ENCODE measurements at regions not wholly inside any gene's neighbourhood (a gene's known extent, or its start where the extent isn't known, plus 50 kb on each side); places are given as distances from the start of the nearest gene placed in this dataset.
A peak's percentile ranks its signal among the peaks of the same experiment; 100 is the strongest.

DNA sequence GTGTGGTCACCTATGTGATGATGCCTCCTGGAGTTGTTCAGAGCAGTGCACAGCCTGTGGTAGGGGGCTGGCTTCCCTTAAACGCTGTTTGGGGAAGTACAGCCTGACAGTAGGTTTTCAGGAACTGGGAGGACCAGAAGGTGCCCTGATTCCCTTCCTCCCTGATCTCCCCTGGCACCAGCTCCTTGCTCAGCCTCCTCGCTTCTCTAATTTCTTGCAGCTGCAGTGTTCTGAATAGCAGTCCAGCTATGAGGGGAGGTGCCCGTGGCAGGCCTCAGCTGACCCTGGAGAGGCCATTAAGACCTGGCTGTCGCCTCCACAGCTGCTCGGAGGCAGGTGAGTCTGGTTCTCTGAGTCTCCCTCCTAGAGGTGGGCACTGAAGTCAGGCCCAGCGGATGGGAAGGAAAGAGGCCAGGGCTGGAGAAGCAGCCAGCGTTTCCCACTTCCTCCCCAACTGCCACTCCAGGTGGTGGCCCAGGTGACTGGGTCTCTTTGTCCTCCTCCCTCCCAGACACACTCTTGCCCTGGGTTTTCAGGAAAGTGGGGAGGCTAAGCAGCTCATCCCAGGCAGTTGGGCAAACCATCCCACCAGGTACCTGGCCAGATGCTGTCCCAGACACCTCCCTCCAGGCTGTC, 52.0 kb upstream of the RPL11 start:
- no peak overlapping the region for H3K4me3 ChIP-seq
- in situ Hi-C loops (cut with MboI; ENCODE audit: low pct_unique_long_range_greater_than_20kb in 2 of 9, low sequenced_read_pairs in 9 of 9, unreplicated experiment in 9 of 9) = loop anchor here (5.0 to 10.0 kb wide), 4 partner anchors 87 to 97 kb away; no protein-coding TSS in a partner anchor
- no peak overlapping the region for H3K27ac ChIP-seq
- 0 to 87% (median 40%) methylated on average over 1 to 3 of the region's 7 CpGs; no CpG with 5 or more reads in 2 of the 10 experiments for WGBS, 10 experiments
- ATAC-seq (replicated peaks in 6 of 8) = no peak
- peaks cover 7 to 17% of the 10 kb centered on the region in 2 donors for H3K4me1 ChIP-seq (replicated peaks in 1 of 2)

DNA sequence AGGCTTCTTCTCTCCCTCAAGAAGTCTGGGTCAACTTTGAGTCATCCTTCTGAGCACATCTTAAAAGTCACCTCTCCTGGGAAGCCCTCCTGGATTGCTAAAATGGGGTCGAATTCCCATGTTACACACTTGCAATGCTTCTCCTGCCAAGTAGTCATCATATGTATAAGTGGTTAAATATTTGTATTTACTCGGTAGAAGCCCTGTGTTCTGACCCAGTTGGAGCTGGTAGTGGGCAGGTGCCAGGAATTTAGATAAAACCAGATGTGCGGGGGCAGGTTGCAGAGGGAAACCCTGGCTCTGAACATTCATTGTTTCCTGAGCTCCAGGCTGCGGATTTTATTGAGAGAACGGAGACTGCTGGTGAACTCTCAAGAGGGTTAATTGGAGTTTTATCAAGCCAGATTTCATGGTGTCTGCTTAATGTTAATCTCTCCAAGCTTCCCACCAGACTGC, 52.8 kb upstream of the RPL11 start:
- 0 to 81% (median 57%) methylated on average over 1 to 5 of the region's 5 CpGs; no CpG with 5 or more reads in 1 of the 10 experiments for WGBS, 10 experiments
- H3K4me1 ChIP-seq (replicated peaks in 1 of 2) = peaks cover 7 to 17% of the 10 kb centered on the region in 2 donors
- H3K4me3 ChIP-seq = no peak overlapping the region
- in situ Hi-C loops (cut with MboI; ENCODE audit: low pct_unique_long_range_greater_than_20kb in 2 of 9, low sequenced_read_pairs in 9 of 9, unreplicated experiment in 9 of 9) = loop anchor here in 7 of 9 experiments (5.0 to 10.0 kb wide), 4 partner anchors 87 to 97 kb away; no protein-coding TSS in a partner anchor
- no peak overlapping the region for H3K27ac ChIP-seq
- no peak for ATAC-seq (replicated peaks in 6 of 8)

GRCh38 chr1:23638188-23638619, 53.4 kb upstream of the RPL11 start:
- WGBS, 10 experiments = 20 to 100% (median 60%) methylated on average over 1 to 2 of the region's 4 CpGs; no CpG with 5 or more reads in 5 of the 10 experiments
- ATAC-seq (replicated peaks in 6 of 8) = peak in 5 of 8 experiments; percentile 25 to 87 (median 76)
- H3K4me3 ChIP-seq = no peak overlapping the region
- peak overlapping the region; percentile 2 to 42 for H3K27ac ChIP-seq
- H3K4me1 ChIP-seq (replicated peaks in 1 of 2) = peaks cover 7 to 17% of the 10 kb centered on the region in 2 donors
- in situ Hi-C loops (cut with MboI; ENCODE audit: low pct_unique_long_range_greater_than_20kb in 2 of 9, low sequenced_read_pairs in 9 of 9, unreplicated experiment in 9 of 9) = loop anchor here in 7 of 9 experiments (5.0 to 10.0 kb wide), 4 partner anchors 86 to 96 kb away; no protein-coding TSS in a partner anchor

GRCh38 chr1:23636009-23636408, 55.6 kb upstream of the RPL11 start:
- in situ Hi-C loops (cut with MboI; ENCODE audit: low pct_unique_long_range_greater_than_20kb in 2 of 9, low sequenced_read_pairs in 9 of 9, unreplicated experiment in 9 of 9) = loop anchor here in 7 of 9 experiments (5.0 to 10.0 kb wide), 4 partner anchors 84 to 94 kb away; no protein-coding TSS in a partner anchor
- peaks cover 7 to 17% of the 10 kb centered on the region in 2 donors for H3K4me1 ChIP-seq (replicated peaks in 1 of 2)
- WGBS, 10 experiments = 83 to 100% (median 95%) methylated on average over 1 to 7 of the region's 7 CpGs; no CpG with 5 or more reads in 2 of the 10 experiments
- H3K27ac ChIP-seq = no peak overlapping the region
- ATAC-seq (replicated peaks in 6 of 8) = no peak
- H3K4me3 ChIP-seq = no peak overlapping the region

GRCh38 chr1:23634840-23635651, 56.6 kb upstream of the RPL11 start:
- WGBS, 10 experiments = 1 to 75% (median 50%) methylated on average over 1 to 15 of the region's 17 CpGs
- in situ Hi-C loops (cut with MboI; ENCODE audit: low pct_unique_long_range_greater_than_20kb in 2 of 9, low sequenced_read_pairs in 9 of 9, unreplicated experiment in 9 of 9) = loop anchor here in 7 of 9 experiments (5.0 to 10.0 kb wide), 4 partner anchors 83 to 93 kb away; no protein-coding TSS in a partner anchor
- no peak overlapping the region for H3K27ac ChIP-seq
- peaks cover 7 to 17% of the 10 kb centered on the region in 2 donors for H3K4me1 ChIP-seq (replicated peaks in 1 of 2)
- H3K4me3 ChIP-seq = no peak overlapping the region
- ATAC-seq (replicated peaks in 6 of 8) = peak; percentile 12 to 90 (median 52)

GRCh38 chr1:23634518-23634839, 57.1 kb upstream of the RPL11 start:
- WGBS, 10 experiments = 67 to 90% methylated on average over 1 to 2 of the region's 2 CpGs; no CpG with 5 or more reads in 8 of the 10 experiments
- Histone ChIP-seq H3K4me1 (replicated peaks in 1 of 2) (peaks cover 7 to 17% of the 10 kb centered on the region in 2 donors), H3K4me3 (no peak overlapping the region), H3K27ac (no peak overlapping the region)
- ATAC-seq (replicated peaks in 6 of 8) = no peak
- in situ Hi-C loops (cut with MboI; ENCODE audit: low pct_unique_long_range_greater_than_20kb in 2 of 9, low sequenced_read_pairs in 9 of 9, unreplicated experiment in 9 of 9) = loop anchor here in 2 of 9 experiments (10.0 kb wide), 1 partner anchor 90 kb away; no protein-coding TSS in a partner anchor

DNA sequence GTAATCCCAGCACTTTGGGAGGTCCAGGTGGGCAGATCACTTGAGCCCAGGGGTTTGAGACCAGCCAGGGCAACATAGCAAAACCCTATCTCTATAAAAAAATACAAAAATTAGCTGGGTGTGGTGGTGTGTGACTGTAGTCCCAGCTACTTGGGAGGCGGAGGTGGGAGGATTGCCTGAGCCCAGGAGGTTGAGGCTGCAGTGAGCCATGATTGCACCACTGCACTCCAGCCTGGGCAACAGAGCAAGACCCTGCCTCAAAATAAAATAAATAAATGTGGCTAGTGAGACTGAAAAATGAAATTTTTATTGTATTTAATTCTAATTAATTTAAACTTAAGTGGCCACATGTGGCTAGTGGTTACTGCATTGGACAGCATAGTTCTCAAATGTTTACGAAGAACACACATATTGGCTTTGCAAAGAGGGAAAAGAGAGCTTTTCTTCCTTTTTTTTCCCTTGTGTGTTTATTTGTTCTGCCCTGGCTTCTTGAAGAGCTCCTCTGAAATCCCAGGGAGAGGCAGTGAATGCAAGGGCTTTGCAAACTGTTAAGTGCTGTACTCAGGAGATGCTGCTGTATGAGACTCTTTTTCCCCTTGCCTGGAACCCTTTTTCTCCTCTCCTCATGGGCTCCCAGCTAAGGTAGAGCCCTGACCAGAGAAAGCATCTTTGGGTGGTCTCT, 59.0 kb upstream of the RPL11 start:
- in situ Hi-C loops (cut with MboI; ENCODE audit: low pct_unique_long_range_greater_than_20kb in 2 of 9, low sequenced_read_pairs in 9 of 9, unreplicated experiment in 9 of 9) = loop anchor here in 2 of 9 experiments (10.0 kb wide), 1 partner anchor 88 kb away; no protein-coding TSS in a partner anchor
- WGBS, 10 experiments = 88 to 100% (median 100%) methylated on average over 1 to 2 of the region's 2 CpGs; no CpG with 5 or more reads in 3 of the 10 experiments
- ATAC-seq (replicated peaks in 6 of 8) = peak in 1 of 8 experiments; percentile 35

GRCh38 chr1:23629708-23630290, 61.8 kb upstream of the RPL11 start:
- Histone ChIP-seq H3K4me3 (no peak overlapping the region), H3K4me1 (replicated peaks in 1 of 2) (peaks cover 0 to 1% of the 10 kb centered on the region in 2 donors), H3K27ac (no peak overlapping the region)
- in situ Hi-C loops (cut with MboI; ENCODE audit: low pct_unique_long_range_greater_than_20kb in 2 of 9, low sequenced_read_pairs in 9 of 9, unreplicated experiment in 9 of 9) = loop anchor here in 2 of 9 experiments (10.0 kb wide), 1 partner anchor 85 kb away; no protein-coding TSS in a partner anchor
- ATAC-seq (replicated peaks in 6 of 8) = no peak
- WGBS, 10 experiments = 20 to 100% (median 71%) methylated on average over 1 to 4 of the region's 4 CpGs; no CpG with 5 or more reads in 1 of the 10 experiments

More for the DNA sequence above, 59.0 kb upstream of the RPL11 start:
- H3K4me1 ChIP-seq (replicated peaks in 1 of 2) = peaks cover 1 to 7% of the 10 kb centered on the region in 2 donors
- no peak overlapping the region for H3K4me3 ChIP-seq
- H3K27ac ChIP-seq = no peak overlapping the region

GRCh38 chr1:23628951-23629387, 62.6 kb upstream of the RPL11 start:
- in situ Hi-C loops (cut with MboI; ENCODE audit: low pct_unique_long_range_greater_than_20kb in 2 of 9, low sequenced_read_pairs in 9 of 9, unreplicated experiment in 9 of 9) = no loop called here
- no peak for ATAC-seq (replicated peaks in 6 of 8)
- Histone ChIP-seq H3K27ac (no peak overlapping the region), H3K4me1 (replicated peaks in 1 of 2) (no peaks in the 10 kb centered on the region), H3K4me3 (no peak overlapping the region)
- WGBS, 10 experiments = 72 to 100% (median 91%) methylated on average over 1 to 8 of the region's 8 CpGs; no CpG with 5 or more reads in 4 of the 10 experiments

- Histone ChIP-seq H3K4me3 (no peak overlapping the region), H3K4me1 (replicated peaks in 1 of 2) (no peaks in the 10 kb centered on the region), H3K27ac (no peak overlapping the region)
- 67 to 92% (median 83%) methylated on average over 1 to 11 of the region's 11 CpGs; no CpG with 5 or more reads in 4 of the 10 experiments for WGBS, 10 experiments
- ATAC-seq (replicated peaks in 6 of 8) = peak in 1 of 8 experiments; percentile 54
- in situ Hi-C loops (cut with MboI; ENCODE audit: low pct_unique_long_range_greater_than_20kb in 2 of 9, low sequenced_read_pairs in 9 of 9, unreplicated experiment in 9 of 9) = no loop called here
These were observed 64.4 kb upstream of the RPL11 start for GRCh38 chr1:23627069-23627735.

GRCh38 chr1:23625929-23626535, 65.6 kb upstream of the RPL11 start:
- Histone ChIP-seq H3K27ac (no peak overlapping the region), H3K4me1 (replicated peaks in 1 of 2) (no peaks in the 10 kb centered on the region), H3K4me3 (no peak overlapping the region)
- whole genome bisulfite sequencing, 10 experiments = 0 to 83% (median 67%) methylated on average over 1 of the region's 1 CpG; no CpG with 5 or more reads in 3 of the 10 experiments
- in situ Hi-C loops (cut with MboI; ENCODE audit: low pct_unique_long_range_greater_than_20kb in 2 of 9, low sequenced_read_pairs in 9 of 9, unreplicated experiment in 9 of 9) = no loop called here
- ATAC-seq (replicated peaks in 6 of 8) = no peak

Data from motor neuron (in vitro differentiated cells).